ENCODE measurements at regions not wholly inside any gene's neighbourhood (a gene's known extent, or its start where the extent isn't known, plus 50 kb on each side); places are given as distances from the start of the nearest gene placed in this dataset.

- DNase-seq (ENCODE audit: low read depth), result peak; percentile 98
These were observed 164.9 kb downstream of the DLEU7 start for GRCh38 chr13:50678464-50679162.

GRCh38 chr13:50679321-50679720 lies 164.2 kb downstream of the DLEU7 start:
- peak; percentile 43 for DNase-seq (ENCODE audit: low read depth)

- DNase-seq (ENCODE audit: low read depth), result no peak
These were observed 161.5 kb downstream of the DLEU7 start for GRCh38 chr13:50682002-50682401.

GRCh38 chr13:50682966-50683365 lies 160.5 kb downstream of the DLEU7 start:
- DNase-seq (ENCODE audit: low read depth), result peak; percentile 17

GRCh38 chr13:50684366-50684765 lies 159.1 kb downstream of the DLEU7 start:
- peak; percentile 76 for DNase-seq (ENCODE audit: low read depth)

GRCh38 chr13:50685491-50685890 lies 158.0 kb downstream of the DLEU7 start:
- DNase-seq (ENCODE audit: low read depth), result peak; percentile 82

- no peak for DNase-seq (ENCODE audit: low read depth)
These were observed 157.5 kb downstream of the DLEU7 start for GRCh38 chr13:50685956-50686355.

- DNase-seq (ENCODE audit: low read depth), result peak; percentile 70
These were observed 156.9 kb downstream of the DLEU7 start for GRCh38 chr13:50686551-50686950.

GRCh38 chr13:50687545-50687944 lies 155.9 kb downstream of the DLEU7 start:
- no peak for DNase-seq (ENCODE audit: low read depth)

GRCh38 chr13:50690006-50690405 lies 153.5 kb downstream of the DLEU7 start:
- DNase-seq (ENCODE audit: low read depth), result peak; percentile 15

- DNase-seq (ENCODE audit: low read depth), result peak; percentile 15
These were observed 152.3 kb downstream of the DLEU7 start for GRCh38 chr13:50691176-50691680.

GRCh38 chr13:50691681-50692263 lies 151.7 kb downstream of the DLEU7 start:
- peak; percentile 73 for DNase-seq (ENCODE audit: low read depth)

- no peak for DNase-seq (ENCODE audit: low read depth)
These were observed 151.0 kb downstream of the DLEU7 start for GRCh38 chr13:50692396-50692915.

- peak; percentile 78 for DNase-seq (ENCODE audit: low read depth)
These were observed 149.8 kb downstream of the DLEU7 start for GRCh38 chr13:50693727-50694126.

GRCh38 chr13:50697746-50698539 lies 145.5 kb downstream of the DLEU7 start:
- no peak for DNase-seq (ENCODE audit: low read depth)

GRCh38 chr13:50699874-50700663 lies 143.4 kb downstream of the DLEU7 start:
- DNase-seq (ENCODE audit: low read depth), result no peak

- no peak for DNase-seq (ENCODE audit: low read depth)
These were observed 142.7 kb downstream of the DLEU7 start for GRCh38 chr13:50700664-50701305.

GRCh38 chr13:50701469-50701868 lies 142.0 kb downstream of the DLEU7 start:
- DNase-seq (ENCODE audit: low read depth), result no peak

- DNase-seq (ENCODE audit: low read depth), result no peak
These were observed 137.0 kb downstream of the DLEU7 start for GRCh38 chr13:50706505-50706904.

- DNase-seq (ENCODE audit: low read depth), result no peak
These were observed 135.9 kb downstream of the DLEU7 start for GRCh38 chr13:50707628-50708027.

GRCh38 chr13:50708461-50708860 lies 135.0 kb downstream of the DLEU7 start:
- DNase-seq (ENCODE audit: low read depth), result no peak

Data from RPMI7951 (cell line).